Activated CD4-positive, alpha-beta T cell treated with anti-CD3 and anti-CD28 coated beads for 48 hours (primary cell): ENCODE measurements at regions not wholly inside any gene's neighbourhood (a gene's known extent, or its start where the extent isn't known, plus 50 kb on each side); places are given as distances from the start of the nearest gene placed in this dataset.
"Not testable (repeated sequence)": the region's sequence is repeated elsewhere in the genome, so short reads cannot be mapped to it uniquely, and the experiment has no call there.

Experiments used
- DNase-seq: peaks from one replicate; pipeline ENCODE4 v3.0.0-alpha.2; 2020

DNA sequence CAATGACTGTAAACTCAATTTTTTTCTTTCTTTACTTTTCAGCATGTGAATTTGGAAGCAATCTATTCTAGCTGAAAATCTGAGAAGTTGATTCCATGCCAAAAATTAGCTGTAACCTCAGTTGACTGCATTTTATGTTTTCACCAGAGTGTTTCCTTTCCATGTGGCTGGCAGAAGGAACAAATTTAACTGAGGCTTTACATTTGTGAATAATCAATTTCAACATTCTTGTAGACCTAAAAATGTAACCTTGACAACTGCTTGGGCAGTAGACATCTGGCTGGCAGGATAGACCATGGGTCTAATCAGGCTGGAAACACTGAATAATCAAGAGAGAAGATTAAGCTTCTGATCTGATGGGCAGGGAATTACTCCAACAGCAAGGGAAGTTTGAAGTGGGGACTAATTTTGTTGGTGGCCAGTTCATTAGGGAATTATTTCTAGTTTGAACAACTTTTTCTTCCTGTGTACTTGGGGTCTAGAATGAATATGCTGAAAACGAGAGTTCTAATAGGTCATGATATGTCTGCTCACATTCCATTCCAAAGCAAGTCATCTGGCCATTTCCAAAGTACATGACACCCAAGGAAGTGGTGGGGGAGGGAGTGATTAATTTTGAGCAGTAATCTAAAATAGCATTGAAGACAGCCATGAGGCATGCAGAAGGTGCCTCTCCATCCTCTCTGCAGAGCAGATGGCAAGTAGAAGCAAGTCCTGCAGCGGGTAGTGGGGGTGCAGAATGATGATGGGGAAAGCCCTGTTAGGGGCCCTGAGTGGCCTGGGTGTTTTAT, 68.2 kb downstream of the ATP23 start:
- no peak for DNase-seq

DNA sequence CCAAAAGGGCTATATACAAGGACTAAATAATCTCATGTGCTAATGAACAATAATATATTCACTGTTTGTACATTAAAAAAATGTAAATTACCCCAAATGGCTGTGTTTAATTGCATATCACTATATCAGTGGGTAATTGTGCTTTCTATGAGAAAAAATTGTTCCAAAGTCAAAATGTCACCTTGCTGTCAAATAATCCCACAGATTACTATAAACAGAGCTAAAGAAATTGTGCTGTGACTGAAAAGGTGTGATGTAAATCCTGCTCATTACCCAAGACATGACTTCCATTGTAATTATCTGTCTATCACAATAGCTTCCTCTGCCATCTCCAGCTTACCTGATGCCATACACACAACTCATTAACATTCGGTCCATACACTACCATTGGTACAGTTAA, 70.3 kb downstream of the ATP23 start:
- DNase-seq = no peak

DNA sequence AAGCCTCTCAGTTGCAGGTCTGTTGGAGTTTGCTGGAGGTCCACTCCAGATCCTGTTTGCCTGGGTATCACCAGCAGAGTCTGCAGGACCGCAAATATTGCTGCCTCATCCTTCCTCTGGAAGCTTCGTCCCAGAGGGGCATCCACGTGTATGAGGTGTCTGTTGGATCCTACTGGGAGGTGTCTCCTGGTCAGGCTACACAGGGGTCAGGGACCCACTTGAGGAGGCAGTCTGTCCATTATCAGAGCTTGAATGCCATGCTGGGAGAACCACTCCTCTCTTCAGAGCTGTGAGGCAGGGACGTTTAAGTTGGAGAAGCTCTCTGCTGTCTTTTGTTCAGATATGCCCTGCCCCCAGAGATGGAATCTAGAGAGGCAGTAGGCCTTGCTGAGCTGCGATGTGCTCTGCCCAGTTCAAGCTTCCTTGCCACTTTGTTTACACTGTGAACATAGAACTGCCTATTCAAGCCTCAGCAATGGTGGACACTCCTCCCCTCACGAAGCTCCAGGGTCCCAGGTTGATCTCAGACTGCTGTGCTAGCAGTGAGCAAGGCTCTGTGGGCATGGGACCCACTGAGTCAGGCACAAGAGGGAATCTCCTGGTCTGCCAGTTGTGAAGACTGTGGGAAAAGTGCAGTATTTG, 81.1 kb downstream of the ATP23 start:
- not testable (repeated sequence) for DNase-seq

DNA sequence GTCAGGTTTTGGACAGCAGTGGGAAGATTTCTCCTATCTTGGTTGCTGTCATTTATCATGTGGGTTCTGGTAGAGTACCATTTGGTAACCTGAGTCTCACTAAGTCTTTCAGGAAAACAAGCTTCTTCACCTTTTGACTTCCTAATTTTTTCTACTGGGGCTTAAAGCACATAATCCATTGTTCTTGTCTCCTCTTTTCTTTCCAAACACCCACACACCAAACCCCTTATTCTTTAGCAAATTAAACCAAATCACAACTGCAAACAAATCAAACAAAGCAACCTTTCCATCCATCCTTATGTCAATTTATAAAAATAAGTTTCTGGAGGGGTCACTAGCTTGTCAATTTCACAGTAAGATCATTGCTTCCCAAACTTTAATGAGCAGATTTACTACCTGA, 84.1 kb downstream of the ATP23 start:
- DNase-seq = no peak

DNA sequence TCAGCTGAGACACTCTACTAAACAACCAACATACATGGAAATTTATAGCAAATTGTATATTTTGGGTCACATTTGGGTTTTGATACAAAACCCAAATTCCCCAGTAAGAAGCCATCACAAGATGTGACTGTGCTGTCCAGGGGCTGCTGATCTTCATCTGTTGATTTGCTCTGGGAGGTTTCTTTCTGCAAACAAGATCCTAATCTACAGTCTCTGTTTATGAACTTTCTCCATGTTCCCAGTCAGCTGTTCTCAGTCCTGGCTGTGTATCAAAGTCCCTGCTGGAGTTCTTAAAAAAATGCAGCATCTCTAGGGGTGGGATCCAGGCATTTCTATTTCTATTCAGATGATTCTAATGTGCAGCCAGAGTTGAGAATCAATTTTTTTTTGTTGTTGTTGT, 85.1 kb downstream of the ATP23 start:
- no peak for DNase-seq

DNA sequence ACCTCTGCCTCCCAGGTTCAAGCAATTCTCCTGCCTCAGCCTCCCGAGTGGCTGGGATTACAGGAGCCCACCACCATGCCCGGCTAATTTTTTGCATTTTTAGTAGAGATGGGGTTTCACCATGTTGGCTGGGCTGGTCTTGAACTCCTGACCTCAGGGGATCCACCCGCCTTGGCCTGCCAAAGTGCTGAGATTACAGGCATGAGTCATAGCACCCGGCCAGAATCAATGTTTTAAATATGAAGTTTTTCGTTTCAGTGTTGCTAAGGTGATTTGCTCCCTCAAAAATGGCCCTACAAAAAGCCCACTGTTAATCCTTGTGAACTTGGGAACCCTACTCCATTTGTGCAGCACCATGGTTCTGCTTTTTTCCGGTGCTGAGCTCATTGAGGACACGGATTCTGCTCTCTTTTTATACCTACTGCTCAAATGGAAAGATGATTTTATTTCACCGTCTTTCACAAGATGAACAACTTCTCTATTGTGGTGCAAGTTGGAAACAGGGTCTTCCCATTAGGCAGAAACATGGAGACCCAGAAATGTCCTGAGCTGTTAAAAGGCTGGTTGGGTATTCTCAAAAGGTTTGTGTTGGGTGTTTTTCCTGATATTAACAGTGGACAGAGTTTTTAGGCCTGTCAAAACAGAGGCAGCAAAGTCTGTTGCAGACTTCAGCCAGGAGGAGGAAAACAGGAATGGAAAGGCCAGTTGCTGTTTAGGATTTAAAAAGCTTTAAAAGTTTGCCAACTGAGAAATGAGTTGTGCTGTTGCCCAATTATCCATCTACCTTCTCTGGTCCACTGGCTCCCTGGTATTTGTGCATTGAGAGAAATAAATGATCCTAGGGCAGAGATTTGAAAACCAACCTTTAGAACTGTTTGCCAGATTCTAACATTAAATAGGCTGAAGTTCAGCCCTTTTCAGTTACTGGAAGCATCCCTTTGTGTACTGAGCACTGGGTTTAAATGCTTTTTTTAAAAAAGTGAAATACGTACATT, 85.8 kb downstream of the ATP23 start:
- DNase-seq = no peak

DNA sequence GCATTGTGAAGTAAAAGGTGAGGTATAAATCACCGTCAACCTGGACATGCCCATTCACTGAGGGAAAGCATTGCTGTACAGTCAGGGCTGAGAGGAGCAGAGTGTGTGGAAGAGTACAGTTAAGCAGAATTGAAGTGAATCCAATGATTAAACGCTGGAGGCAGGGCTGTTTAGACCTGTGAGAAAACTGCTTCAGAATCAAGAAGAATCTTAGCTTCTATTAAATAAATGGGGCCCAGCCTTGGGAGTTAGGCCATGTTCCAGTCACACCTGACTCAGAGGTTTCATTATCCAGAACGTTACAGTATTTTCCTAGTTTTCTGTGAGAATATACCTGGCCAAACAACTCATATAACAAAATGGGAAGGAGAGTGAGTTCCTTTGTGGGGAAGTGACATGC, 86.9 kb downstream of the ATP23 start:
- no peak for DNase-seq

DNA sequence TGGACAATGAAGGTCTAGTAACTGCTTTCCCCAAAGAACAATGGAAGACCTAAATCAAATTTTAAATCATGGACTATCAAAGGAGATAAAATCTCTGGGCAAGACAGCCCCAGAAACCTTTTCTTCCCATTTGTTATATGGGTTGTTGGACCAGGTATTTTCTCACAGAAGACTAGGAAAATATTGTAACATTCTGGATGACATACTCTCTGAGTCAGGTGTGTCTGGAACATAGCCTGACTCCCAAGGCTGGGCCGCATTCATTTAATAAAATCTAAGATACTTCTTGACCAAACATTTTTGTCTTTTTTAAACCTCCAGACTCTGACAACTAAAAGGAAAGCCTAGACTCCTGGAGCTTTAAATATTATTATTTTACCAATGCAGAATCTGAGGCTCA, 87.9 kb downstream of the ATP23 start:
- no peak for DNase-seq

DNA sequence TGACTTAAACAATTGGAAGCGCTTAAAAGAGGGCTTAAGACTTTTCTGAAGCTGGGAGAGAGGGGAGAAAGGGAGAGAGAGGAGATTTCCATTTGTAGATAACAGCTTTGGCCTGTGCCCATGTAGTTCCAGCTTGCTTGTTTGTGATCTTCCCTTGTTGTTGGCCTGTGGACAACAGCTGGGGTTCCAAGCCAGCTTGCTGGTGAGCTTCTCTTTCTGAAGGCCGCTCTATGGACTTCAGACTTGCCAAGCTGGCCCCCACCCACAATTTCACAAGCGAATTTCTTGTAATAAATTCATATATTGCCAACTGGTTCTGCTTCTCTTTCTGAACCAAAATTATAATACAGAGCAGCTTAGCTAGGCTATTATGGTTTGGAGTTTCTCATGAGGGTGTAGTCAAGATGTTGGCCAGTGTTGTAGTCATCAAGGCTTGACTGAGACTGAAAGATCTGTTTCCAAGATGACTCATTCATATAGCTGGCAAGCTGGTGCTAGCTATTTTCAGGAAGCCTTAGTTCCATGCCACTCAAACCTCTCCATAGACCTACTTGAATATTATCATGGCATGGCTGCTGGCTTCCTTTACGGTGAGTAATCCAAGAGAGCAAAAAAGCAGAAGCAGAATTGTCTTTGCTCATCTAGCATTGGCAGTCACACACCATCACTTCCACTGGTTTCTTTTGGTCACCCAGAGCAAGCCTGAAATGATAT, 89.4 kb downstream of the ATP23 start:
- DNase-seq = no peak

DNA sequence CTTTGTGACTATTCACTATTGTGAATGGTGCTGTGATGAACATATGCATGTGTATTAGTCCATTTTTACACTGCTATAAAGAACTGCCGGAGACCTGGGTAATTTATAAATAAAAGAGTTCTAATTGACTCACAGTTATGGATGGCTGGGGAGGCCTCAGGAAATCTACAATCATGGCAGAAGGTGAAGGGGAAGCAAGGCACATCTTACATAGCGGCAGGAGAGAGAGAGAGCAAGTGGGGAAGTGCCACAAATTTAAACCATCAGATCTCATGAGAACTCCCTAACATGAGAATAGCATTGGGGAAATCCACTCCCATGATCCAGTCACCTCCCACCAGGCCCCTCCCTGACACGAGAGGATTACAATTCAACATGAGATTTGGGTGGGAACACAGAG, 90.8 kb downstream of the ATP23 start:
- DNase-seq = no peak

DNA sequence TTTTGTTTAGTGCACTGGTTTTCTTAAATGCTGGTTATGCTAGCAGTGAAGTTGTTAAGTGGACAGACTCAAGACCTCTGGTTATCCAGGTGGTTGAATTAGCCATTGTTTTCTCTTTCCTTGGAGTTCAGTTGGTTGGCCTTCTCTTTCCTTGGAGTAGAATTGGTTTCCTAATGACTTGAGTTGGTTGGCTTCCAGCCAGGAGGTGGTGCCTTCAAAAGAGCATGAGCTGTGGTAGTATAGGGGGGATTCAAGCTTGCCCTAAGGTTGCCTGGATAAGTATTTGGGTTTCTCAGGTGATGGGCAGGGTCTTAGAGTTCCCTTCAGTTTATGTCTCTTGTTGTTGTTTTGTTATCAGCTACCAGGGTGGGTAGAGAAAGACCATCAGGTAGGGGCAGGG, 92.5 kb downstream of the ATP23 start:
- DNase-seq = no peak

DNA sequence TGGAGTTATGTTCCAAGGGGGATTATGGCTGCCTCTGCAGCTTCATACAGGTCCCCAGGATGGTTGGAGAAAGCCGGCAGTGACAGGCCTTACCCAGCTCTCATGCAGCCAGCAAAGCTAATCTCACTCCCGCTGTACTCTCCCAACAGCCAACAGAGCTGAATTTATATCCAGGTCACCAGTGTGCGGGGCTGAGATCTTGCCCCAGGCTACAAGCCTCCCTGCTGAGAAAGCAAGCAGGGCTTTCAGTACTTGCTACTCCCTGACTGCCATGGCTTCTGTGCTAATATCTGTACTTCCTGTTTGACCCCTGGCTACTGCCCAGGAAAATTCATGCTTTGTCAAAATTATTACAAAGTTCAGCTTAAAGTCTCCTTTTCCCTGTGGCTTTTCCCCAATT, 92.9 kb downstream of the ATP23 start:
- DNase-seq = no peak

DNA sequence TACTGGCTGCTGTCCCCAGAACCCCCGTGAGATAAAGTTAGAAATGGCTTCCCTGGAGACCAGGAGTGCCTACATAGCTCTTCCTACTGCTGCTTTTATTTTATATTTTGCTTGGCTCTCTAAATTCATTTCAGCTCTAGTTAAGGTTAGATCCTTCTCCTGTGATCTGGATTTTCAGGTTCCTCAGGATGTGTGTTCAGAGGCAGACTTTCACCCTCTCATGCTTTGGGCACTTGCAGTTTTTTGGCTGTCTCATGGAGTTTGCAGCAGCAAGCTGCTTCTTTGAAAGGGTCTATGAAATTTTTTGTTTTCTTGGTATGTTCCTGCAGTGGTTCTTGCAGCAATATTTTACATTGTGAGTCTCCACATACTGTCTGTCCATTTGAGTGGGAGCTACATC, 93.3 kb downstream of the ATP23 start:
- no peak for DNase-seq

DNA sequence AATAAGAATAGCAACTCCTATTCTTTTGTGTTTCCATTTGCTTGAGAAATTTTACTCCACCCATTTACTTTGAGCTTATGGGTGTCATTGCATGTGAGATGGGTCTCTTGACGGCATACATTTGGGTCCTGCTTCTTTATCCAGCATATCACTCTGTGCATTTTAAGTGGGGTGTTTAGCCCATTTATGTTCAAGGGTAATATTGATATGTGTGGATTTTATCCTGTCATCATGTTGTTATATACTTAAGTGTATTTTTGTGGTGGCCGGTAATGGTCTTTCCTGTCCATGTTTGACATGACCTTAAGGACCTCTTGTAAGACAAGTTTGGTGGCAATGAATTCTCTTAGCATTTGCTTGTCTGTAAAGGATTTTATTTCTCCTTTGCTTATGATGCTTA, 100.1 kb downstream of the ATP23 start:
- no peak for DNase-seq

DNA sequence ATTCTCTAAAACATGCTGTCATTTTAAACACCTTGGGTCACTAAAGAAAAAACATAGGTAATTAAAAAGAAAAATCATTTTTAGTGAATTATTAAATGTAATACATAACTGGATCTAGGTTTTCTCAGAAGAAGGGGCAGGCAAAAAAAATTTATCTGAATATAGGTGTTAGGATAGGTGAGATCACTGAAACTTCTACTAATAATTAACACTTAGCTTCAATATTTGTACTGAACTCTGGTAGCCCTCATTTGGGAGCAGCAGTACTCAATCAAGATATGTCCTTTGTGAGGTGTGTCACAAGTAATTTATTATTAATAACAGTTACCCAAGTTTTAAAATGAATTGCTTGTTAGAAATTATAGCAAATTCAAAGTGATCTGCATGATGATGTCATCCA, 103.6 kb downstream of the ATP23 start:
- no peak for DNase-seq

DNA sequence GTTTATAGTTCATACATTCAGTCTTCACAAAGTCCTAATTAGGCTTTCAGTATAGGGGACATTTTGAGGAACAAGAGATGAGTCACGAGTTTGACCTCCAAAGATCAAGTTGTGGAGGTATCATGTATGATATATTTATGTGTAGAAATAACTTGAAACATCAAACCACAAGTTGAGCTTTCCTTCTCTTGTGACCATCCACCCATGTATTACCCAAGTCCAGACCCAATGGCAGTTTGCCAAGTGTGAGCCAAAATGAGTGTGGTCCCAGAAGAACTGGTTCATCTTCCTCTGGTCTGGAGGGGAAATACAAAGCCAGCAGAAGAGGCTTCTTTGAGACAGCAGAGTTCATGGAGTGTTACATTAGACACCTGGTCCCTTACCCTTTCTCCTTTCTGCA, 104.9 kb downstream of the ATP23 start:
- DNase-seq = no peak

DNA sequence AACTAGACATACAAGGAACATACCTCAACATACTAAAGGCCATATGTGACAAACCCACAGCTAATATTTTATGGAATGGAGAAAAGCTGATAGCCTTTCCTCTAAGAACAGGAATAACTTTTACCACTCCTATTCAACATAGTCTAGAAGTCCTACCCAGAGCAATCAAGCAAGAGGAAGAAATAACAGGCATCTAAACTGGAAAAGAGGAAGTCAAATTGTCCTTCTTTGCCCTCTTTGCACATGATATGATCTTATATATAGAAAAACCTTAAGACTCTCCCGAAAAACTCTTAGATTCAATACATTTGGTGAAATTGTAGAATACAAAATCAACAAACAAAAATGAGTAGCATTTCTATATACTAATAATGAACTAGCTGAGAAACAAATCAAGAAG, 110.0 kb downstream of the ATP23 start:
- no peak for DNase-seq

DNA sequence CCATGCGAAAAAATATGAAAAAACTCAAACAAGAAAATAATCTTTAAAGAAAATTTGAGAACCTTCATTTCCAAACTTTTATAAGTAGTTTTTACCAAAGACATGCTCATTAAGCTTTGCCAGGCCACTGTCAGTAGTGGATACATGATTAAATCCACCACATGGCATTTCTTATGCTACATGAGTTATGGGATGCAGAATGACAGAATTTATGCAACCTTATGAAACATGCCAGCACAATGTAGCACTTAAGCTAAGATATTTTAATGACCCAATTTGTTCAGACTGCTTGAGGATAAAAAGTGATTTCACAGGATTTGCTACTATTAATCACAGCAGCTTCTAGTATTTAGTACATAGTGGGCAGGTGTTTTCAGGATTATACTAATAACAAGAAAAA, 123.3 kb downstream of the ATP23 start:
- DNase-seq = no peak

DNA sequence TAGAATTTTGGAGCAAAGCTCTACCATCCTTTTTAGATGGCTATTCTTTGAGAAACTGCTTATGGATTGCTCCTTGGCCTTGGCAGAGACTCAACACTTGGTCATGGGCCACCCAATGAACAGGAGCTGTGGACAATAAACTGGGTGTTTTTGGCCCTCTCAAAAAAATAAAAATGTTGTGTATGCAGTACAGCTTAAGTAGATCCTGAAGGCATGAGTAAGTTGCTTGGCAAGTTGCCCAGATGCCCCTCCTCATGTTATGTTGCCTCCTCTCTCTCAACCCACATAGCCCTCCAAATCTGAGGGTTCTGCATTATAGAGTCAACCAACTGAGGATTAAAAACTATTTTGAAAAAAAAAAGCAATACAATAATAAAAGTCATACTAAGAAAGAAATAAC, 124.9 kb downstream of the ATP23 start:
- no peak for DNase-seq

DNA sequence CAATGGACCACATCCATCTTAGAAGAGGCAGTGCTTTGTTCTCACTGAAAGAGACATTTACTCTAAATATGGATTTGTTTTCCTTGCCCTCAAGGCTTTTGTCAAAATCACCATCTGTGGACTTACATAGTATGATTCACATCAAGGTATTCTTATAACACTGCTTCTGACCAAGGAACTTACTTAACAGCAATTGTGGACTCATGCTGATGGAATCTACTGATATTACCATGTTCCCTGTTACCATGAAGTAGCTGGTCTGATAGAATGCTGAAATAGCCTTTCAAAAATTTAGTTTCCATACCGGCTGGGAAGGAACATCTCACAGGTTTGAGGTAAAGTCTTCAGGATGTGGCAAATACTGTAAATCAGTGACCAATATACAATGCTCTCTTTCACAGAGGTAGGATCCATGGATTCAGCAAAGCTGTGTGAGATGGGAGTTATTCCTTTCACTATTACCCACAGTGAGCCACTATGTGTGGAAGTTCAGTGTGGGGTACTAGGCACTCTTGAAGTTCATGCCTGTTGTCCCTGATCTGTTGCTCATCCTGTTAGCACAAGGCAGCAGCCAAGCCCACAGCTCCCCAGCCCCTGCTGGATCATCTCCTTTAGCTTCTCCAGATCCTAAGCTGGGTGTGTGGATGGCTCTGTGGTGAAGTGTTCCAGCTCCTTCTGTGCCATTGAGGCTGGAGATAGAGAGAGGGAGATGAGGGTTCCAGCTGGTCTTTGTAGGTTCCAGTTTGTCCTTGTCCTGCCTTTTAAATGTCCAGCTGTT, 126.4 kb downstream of the ATP23 start:
- DNase-seq = no peak

DNA sequence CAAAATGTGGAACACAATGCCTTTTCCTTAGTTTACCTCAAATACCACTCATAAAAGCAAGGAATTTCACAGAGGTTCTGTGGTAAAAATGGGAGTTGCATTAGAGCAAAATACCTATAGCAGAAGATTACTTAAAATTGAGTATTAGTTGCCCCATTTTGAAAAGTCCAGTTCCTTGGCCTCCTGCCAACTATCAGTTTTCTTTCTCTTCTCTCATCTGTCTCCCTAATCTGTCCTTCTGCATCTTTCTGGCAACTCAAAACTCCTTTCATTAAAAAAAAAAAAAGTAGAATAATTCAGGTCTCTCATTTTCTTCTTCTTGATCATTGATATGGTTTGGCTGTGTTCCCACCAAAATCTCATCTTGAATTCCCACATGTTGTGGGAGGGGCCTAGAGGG, 127.3 kb downstream of the ATP23 start:
- DNase-seq = no peak

DNA sequence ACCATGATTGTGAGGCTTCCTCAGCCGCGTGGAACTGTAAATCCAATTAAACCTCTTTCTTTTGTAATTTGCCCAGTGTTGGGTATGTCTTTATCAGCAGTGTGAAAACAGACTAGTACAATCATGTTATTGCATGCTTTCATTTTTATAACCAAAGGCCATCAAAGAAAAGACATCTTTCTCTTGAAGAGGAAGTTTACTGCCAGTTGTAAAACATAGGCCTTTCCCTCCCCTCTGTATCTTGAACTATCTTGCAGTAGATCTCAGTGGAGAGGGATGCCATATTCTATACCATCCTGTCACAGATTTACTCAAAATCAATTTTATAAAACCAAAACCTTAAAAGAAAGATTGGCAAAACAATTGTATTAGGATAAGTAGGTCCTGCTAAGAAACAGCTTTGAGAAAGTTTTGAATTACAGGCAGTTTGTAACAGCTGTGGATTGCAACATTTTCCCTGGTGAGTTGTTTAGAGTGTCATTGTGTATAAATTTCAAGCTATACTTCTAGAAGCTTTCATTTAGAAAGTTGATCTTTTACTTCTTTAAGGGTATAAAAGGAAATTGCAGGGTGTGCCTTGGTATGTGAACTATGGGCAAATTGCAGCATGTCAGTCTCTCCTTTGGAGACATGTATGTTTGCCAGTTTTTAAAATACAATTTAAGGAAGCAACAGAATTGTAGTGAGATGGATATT, 128.0 kb downstream of the ATP23 start:
- DNase-seq = no peak
